Neural crest cell (in vitro differentiated cells): ENCODE measurements at regions not wholly inside any gene's neighbourhood (a gene's known extent, or its start where the extent isn't known, plus 50 kb on each side); places are given as distances from the start of the nearest gene placed in this dataset.

Experiments used
- DNase-seq: peaks from one replicate; pipeline ENCODE4 v3.0.0; 2021; ENCODE audit warnings: low read depth, mixed read lengths, low spot score
- H3K27ac Mint-ChIP-seq: one replicate; pipeline ENCODE4 v1.8.0; 2021; ENCODE audit warnings: mild to moderate bottlenecking, mixed read lengths; ENCODE audit not compliant: unreplicated experiment
- H3K27me3 Mint-ChIP-seq: 2 replicates; pipeline ENCODE4 v1.8.0; 2021; ENCODE audit warnings: low read depth, mild to moderate bottlenecking, mixed read lengths
- H3K36me3 Mint-ChIP-seq: 2 replicates; pipeline ENCODE4 v1.8.0; 2021; ENCODE audit warnings: low read depth, mild to moderate bottlenecking, mixed read lengths
- H3K4me1 Mint-ChIP-seq: 2 replicates; pipeline ENCODE4 v1.8.0; 2021; ENCODE audit warnings: mixed read lengths
- H3K4me3 Mint-ChIP-seq: one replicate; pipeline ENCODE4 v1.8.0; 2021; ENCODE audit warnings: mild to moderate bottlenecking, mixed read lengths
- H3K9me3 Mint-ChIP-seq: 2 replicates; pipeline ENCODE4 v1.8.0; 2021; ENCODE audit warnings: mixed read lengths
- TF ChIP-seq, protein P1 (sequence below): fragments of 200-600 bp; sonication (generic); conservative IDR thresholded peaks from 2 replicates; pipeline ENCODE4 v1.5.0; 2021; ENCODE audit warnings: antibody characterized with exemption, mild to moderate bottlenecking

- Mint-ChIP-seq H3K36me3 (peaks cover 5% of the 10 kb centered on the region), H3K4me1 (peaks cover 10% of the 10 kb centered on the region), H3K27ac (no peak overlapping the region), H3K27me3 (no peaks in the 10 kb centered on the region), H3K9me3 (peaks cover 6% of the 10 kb centered on the region), H3K4me3 (no peak overlapping the region)
- DNase-seq: no peak
- TF ChIP-seq, protein P1, sequence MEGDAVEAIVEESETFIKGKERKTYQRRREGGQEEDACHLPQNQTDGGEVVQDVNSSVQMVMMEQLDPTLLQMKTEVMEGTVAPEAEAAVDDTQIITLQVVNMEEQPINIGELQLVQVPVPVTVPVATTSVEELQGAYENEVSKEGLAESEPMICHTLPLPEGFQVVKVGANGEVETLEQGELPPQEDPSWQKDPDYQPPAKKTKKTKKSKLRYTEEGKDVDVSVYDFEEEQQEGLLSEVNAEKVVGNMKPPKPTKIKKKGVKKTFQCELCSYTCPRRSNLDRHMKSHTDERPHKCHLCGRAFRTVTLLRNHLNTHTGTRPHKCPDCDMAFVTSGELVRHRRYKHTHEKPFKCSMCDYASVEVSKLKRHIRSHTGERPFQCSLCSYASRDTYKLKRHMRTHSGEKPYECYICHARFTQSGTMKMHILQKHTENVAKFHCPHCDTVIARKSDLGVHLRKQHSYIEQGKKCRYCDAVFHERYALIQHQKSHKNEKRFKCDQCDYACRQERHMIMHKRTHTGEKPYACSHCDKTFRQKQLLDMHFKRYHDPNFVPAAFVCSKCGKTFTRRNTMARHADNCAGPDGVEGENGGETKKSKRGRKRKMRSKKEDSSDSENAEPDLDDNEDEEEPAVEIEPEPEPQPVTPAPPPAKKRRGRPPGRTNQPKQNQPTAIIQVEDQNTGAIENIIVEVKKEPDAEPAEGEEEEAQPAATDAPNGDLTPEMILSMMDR: no peak
These were observed 1184.9 kb upstream of the ACVR2A start for GRCh38 chr2:146659976-146660375.

GRCh38 chr2:146652311-146652710 lies 1192.5 kb upstream of the ACVR2A start:
- H3K36me3 Mint-ChIP-seq: peaks cover 11% of the 10 kb centered on the region
- no peak overlapping the region for H3K4me3 Mint-ChIP-seq
- H3K27me3 Mint-ChIP-seq: no peaks in the 10 kb centered on the region
- TF ChIP-seq, protein P1: no peak
- DNase-seq: no peak
- H3K4me1 Mint-ChIP-seq: no peaks in the 10 kb centered on the region
- H3K27ac Mint-ChIP-seq: no peak overlapping the region
- peaks cover 6% of the 10 kb centered on the region for H3K9me3 Mint-ChIP-seq

DNA sequence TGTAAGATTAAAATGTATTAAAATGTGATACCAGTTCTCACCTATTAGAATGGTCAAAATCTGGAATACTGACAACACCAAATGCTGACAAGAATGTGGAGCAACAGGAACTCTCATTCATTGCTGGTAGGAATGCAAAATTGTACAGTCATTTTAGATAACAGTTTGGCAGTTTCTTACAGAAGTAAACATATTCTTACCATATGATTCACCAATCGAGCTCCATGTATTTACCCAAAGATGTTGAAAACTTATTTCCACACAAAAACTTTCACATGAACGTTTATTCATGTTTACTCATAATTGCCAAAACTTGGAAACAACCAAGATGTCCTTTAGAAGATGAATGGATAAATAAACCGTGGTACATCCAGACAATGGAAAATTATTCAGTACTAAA lies 1193.5 kb upstream of the ACVR2A start:
- TF ChIP-seq, protein P1: no peak
- H3K27me3 Mint-ChIP-seq: no peaks in the 10 kb centered on the region
- peaks cover 9% of the 10 kb centered on the region for H3K36me3 Mint-ChIP-seq
- DNase-seq: no peak
- no peaks in the 10 kb centered on the region for H3K4me1 Mint-ChIP-seq
- no peak overlapping the region for H3K27ac Mint-ChIP-seq
- H3K9me3 Mint-ChIP-seq: peaks cover 4% of the 10 kb centered on the region
- no peak overlapping the region for H3K4me3 Mint-ChIP-seq

- H3K27ac Mint-ChIP-seq: no peak overlapping the region
- peaks cover 16% of the 10 kb centered on the region for H3K36me3 Mint-ChIP-seq
- TF ChIP-seq, protein P1: no peak
- H3K4me1 Mint-ChIP-seq: no peaks in the 10 kb centered on the region
- H3K9me3 Mint-ChIP-seq: peaks cover 24% of the 10 kb centered on the region
- H3K27me3 Mint-ChIP-seq: no peaks in the 10 kb centered on the region
- DNase-seq: no peak
- H3K4me3 Mint-ChIP-seq: no peak overlapping the region
These were observed 1202.8 kb upstream of the ACVR2A start for GRCh38 chr2:146642066-146642465.

DNA sequence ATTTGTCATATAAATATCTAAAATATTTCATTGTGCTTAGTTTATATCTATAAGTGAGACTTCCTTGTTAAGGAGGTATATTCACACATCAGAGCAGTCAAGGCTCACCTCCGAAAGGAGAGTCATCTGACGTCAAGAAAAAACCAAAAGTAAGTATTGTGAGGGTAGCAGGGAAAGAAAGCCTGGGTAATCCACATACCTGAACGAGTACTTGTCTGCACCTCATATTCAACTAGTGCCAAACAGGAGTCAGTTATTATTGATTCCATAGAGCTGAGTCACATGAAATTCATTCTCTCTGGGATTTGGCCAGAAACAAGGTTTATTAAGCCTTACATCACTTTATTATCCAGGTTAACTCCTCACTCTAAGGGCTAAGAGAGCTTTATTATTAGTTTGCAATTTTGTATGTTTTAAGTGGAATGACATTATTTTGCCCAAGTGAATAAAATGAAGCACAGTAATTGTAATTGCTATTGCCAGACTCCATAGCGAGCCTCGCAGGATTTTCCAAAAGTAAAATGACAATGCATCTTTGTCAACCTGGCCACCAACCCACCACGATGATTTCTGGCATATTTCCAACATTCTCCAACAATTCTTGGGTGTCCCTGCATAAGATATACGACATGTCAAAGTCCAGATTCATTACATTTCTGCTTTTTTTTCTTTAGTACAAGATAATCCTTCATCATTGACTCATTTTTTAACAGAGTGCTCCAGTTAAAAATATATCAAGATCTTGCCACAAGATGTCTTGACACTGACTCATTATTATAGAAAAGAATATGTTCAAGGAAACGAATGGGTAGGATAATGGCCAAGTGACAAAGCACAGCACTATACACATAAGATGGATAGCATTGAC lies 1210.4 kb upstream of the ACVR2A start:
- Mint-ChIP-seq H3K4me1 (no peaks in the 10 kb centered on the region), H3K4me3 (no peak overlapping the region), H3K36me3 (no peaks in the 10 kb centered on the region), H3K27me3 (no peaks in the 10 kb centered on the region), H3K27ac (no peak overlapping the region), H3K9me3 (no peaks in the 10 kb centered on the region)
- TF ChIP-seq, protein P1: no peak
- no peak for DNase-seq
